H9 (cell line): ENCODE measurements at regions not wholly inside any gene's neighbourhood (a gene's known extent, or its start where the extent isn't known, plus 50 kb on each side); places are given as distances from the start of the nearest gene placed in this dataset.

Experiments
- DNase-seq: peaks from one replicate; pipeline ENCODE4 v3.0.0-alpha.2; 2017
- H2AFZ ChIP-seq: one replicate; pipeline ENCODE4 v1.6.1; 2013; ENCODE audit warnings: mild to moderate bottlenecking, low read length, control low read depth, moderate library complexity
- H2AK5ac ChIP-seq: 2 replicates; pipeline ENCODE4 v1.6.1; 2013; ENCODE audit warnings: low read length, control low read depth, mixed read lengths; ENCODE audit not compliant: insufficient read length
- H2BK120ac ChIP-seq: one replicate; pipeline ENCODE4 v1.6.1; 2013; ENCODE audit warnings: low read depth, mild to moderate bottlenecking, low read length, control low read depth, inconsistent platforms; ENCODE audit not compliant: poor library complexity, severe bottlenecking
- H2BK12ac ChIP-seq: 2 replicates; pipeline ENCODE4 v1.6.1; 2013; ENCODE audit warnings: low read length, control low read depth, mixed read lengths, low read depth; ENCODE audit not compliant: insufficient read length
- H2BK15ac ChIP-seq: 2 replicates; pipeline ENCODE4 v1.6.1; 2013; ENCODE audit warnings: low read depth, low read length, control low read depth
- H2BK20ac ChIP-seq: one replicate; pipeline ENCODE4 v1.6.1; 2013; ENCODE audit warnings: low read depth, mild to moderate bottlenecking, low read length, control low read depth, inconsistent platforms; ENCODE audit not compliant: poor library complexity, severe bottlenecking
- H2BK5ac ChIP-seq: 2 replicates; pipeline ENCODE4 v1.6.1; 2013; ENCODE audit warnings: low read length, control low read depth, mixed read lengths; ENCODE audit not compliant: insufficient read length
- H3K14ac ChIP-seq: 2 replicates; pipeline ENCODE4 v1.6.1; 2013; ENCODE audit warnings: low read length, control low read depth; ENCODE audit not compliant: insufficient read depth
- H3K18ac ChIP-seq: 2 replicates; pipeline ENCODE4 v1.6.1; 2013; ENCODE audit warnings: low read depth, mild to moderate bottlenecking, mixed read lengths, low read length, control low read depth; ENCODE audit not compliant: insufficient read length
- H3K23ac ChIP-seq: 2 replicates; pipeline ENCODE4 v1.6.1; 2013; ENCODE audit warnings: low read length, control low read depth, mixed read lengths, low read depth; ENCODE audit not compliant: insufficient read length
- H3K23me2 ChIP-seq: 2 replicates; pipeline ENCODE4 v1.6.1; 2013; ENCODE audit warnings: low read depth, mild to moderate bottlenecking, mixed read lengths, low read length, control low read depth; ENCODE audit not compliant: insufficient read length, poor library complexity, severe bottlenecking
- H3K27ac ChIP-seq: 2 replicates; pipeline ENCODE4 v1.5.1; 2013; ENCODE audit warnings: low read length, control low read depth, mixed read lengths, low read depth; ENCODE audit not compliant: insufficient read length
- H3K27me3 ChIP-seq: 2 replicates; pipeline ENCODE4 v1.6.1; 2013; ENCODE audit warnings: low read length, control low read depth, inconsistent platforms; ENCODE audit not compliant: insufficient read depth
- H3K4ac ChIP-seq: 2 replicates; pipeline ENCODE4 v1.6.1; 2013; ENCODE audit warnings: low read depth, mild to moderate bottlenecking, control low read depth, inconsistent platforms, low read length, moderate library complexity
- H3K4me1 ChIP-seq: 2 replicates; pipeline ENCODE4 v1.6.1; 2013; ENCODE audit warnings: low read length, control low read depth, inconsistent platforms; ENCODE audit not compliant: insufficient read depth
- H3K4me2 ChIP-seq: 2 replicates; pipeline ENCODE4 v1.6.1; 2013; ENCODE audit warnings: low read length, control low read depth, mixed read lengths; ENCODE audit not compliant: insufficient read length, insufficient read depth
- H3K56ac ChIP-seq: 2 replicates; pipeline ENCODE4 v1.6.1; 2013; ENCODE audit warnings: low read depth, mild to moderate bottlenecking, mixed read lengths, low read length, control low read depth; ENCODE audit not compliant: insufficient read length
- H3K79me1 ChIP-seq: 2 replicates; pipeline ENCODE4 v1.6.1; 2013; ENCODE audit warnings: low read depth, mild to moderate bottlenecking, moderate library complexity, low read length, control low read depth, inconsistent platforms; ENCODE audit not compliant: insufficient read depth, poor library complexity, severe bottlenecking
- H3K79me2 ChIP-seq: 2 replicates; pipeline ENCODE4 v1.6.1; 2013; ENCODE audit warnings: low read length, control low read depth, inconsistent platforms; ENCODE audit not compliant: insufficient read depth
- H3K9ac ChIP-seq: 2 replicates; pipeline ENCODE4 v1.6.1; 2013; ENCODE audit warnings: low read length, control low read depth, mixed read lengths; ENCODE audit not compliant: insufficient read length; ENCODE audit errors: extremely low read depth
- H3K9me3 ChIP-seq: one replicate; pipeline ENCODE4 v1.6.1; 2013; ENCODE audit warnings: low read depth, low read length, inconsistent platforms; ENCODE audit not compliant: control insufficient read depth
- H3T11ph ChIP-seq: one replicate; pipeline ENCODE4 v1.6.1; 2013; ENCODE audit warnings: mild to moderate bottlenecking, low read length, control low read depth, inconsistent platforms
- H4K20me1 ChIP-seq: one replicate; pipeline ENCODE4 v1.6.1; 2013; ENCODE audit not compliant: control insufficient read depth, insufficient read length, insufficient read depth
- H4K5ac ChIP-seq: 2 replicates; pipeline ENCODE4 v1.6.1; 2013; ENCODE audit warnings: low read depth, mild to moderate bottlenecking, mixed read lengths, low read length, control low read depth; ENCODE audit not compliant: insufficient read length
- H4K8ac ChIP-seq: replicated peaks from 2 replicates; pipeline ENCODE4 v1.6.1; 2013; ENCODE audit warnings: low read length, control low read depth, mixed read lengths, low read depth; ENCODE audit not compliant: insufficient read length
- H4K91ac ChIP-seq: 2 replicates; pipeline ENCODE4 v1.6.1; 2013; ENCODE audit warnings: low read depth, mild to moderate bottlenecking, moderate library complexity, mixed read lengths, low read length, control low read depth; ENCODE audit not compliant: insufficient read length
- H3K27ac Mint-ChIP-seq, 3 experiments: 2 replicates in 2 of 3; 3 replicates in 1 of 3; pipeline ENCODE4 v1.8.0; 2020 to 2021; ENCODE audit warnings: mixed read lengths in 3 of 3, mild to moderate bottlenecking in 1 of 3, moderate library complexity in 1 of 3
- H3K27me3 Mint-ChIP-seq: 2 replicates; pipeline ENCODE4 v1.8.0; 2021; ENCODE audit warnings: low read depth, mild to moderate bottlenecking, moderate library complexity, mixed read lengths
- H3K36me3 Mint-ChIP-seq, 3 experiments: 2 replicates in 2 of 3; 3 replicates in 1 of 3; pipeline ENCODE4 v1.8.0; 2020 to 2021; ENCODE audit warnings: low read depth in 3 of 3, mixed read lengths in 3 of 3; ENCODE audit not compliant: insufficient read depth in 1 of 3
- H3K4me1 Mint-ChIP-seq, 2 experiments: 2 replicates each; pipeline ENCODE4 v1.8.0; 2020; ENCODE audit warnings: mixed read lengths in 2 of 2
- H3K4me3 Mint-ChIP-seq, 2 experiments: 2 replicates in 1 of 2; 3 replicates in 1 of 2; pipeline ENCODE4 v1.8.0; 2020 to 2021; ENCODE audit warnings: mild to moderate bottlenecking in 2 of 2, mixed read lengths in 2 of 2, moderate library complexity in 1 of 2
- H3K9me3 Mint-ChIP-seq, 2 experiments: 2 replicates in 1 of 2; 3 replicates in 1 of 2; pipeline ENCODE4 v1.8.0; 2020; ENCODE audit warnings: mild to moderate bottlenecking in 2 of 2, mixed read lengths in 2 of 2, moderate library complexity in 1 of 2
- CTCF ChIP-seq: fragments of 200-600 bp; sonication (generic); conservative IDR thresholded peaks from 3 replicates; pipeline ENCODE4 v1.8.0; 2021; ENCODE audit warnings: antibody characterized with exemption, mild to moderate bottlenecking
- WGBS: extraction: QIAGEN DNeasy Blood & Tissue Kit; methylation state at CpG from one replicate; pipeline ENCODE4 v1.1.7; 2013; ENCODE audit warnings: missing lambda C conversion rate, low lambda C conversion rate, mixed read lengths; ENCODE audit not compliant: insufficient read length; ENCODE audit errors: extremely low coverage; 5-methylcytosine and 5-hydroxymethylcytosine counted together

- Histone ChIP-seq H3K27ac (no peak overlapping the region), H3K56ac (no peak overlapping the region), H2BK20ac (no peak overlapping the region), H4K91ac (no peak overlapping the region), H2BK12ac (no peak overlapping the region), H3K23me2 (no peaks in the 10 kb centered on the region), H3K4me2 (no peak overlapping the region), H3K18ac (no peak overlapping the region), H3T11ph (no peak overlapping the region), H3K79me1 (no peaks in the 10 kb centered on the region), H3K9me3 (peaks cover 5% of the 10 kb centered on the region), H3K4me1 (no peaks in the 10 kb centered on the region), H2AFZ (no peak overlapping the region), H3K9ac (no peak overlapping the region), H2BK5ac (no peak overlapping the region), H2BK120ac (no peak overlapping the region), H3K14ac (no peak overlapping the region), H4K8ac (no peak overlapping the region), H3K4ac (no peak overlapping the region), H2BK15ac (no peak overlapping the region), H3K23ac (no peak overlapping the region), H2AK5ac (no peak overlapping the region), H4K5ac (no peak overlapping the region), H3K27me3 (no peaks in the 10 kb centered on the region), H3K79me2 (no peaks in the 10 kb centered on the region), H4K20me1 (no peaks in the 10 kb centered on the region)
- Mint-ChIP-seq H3K27ac (no peak overlapping the region), H3K36me3 (peaks cover 3 to 7% (median 5%) of the 10 kb centered on the region in 3 experiments; a peak in 4 of 7 replicates), H3K27me3 (no peaks in the 10 kb centered on the region), H3K4me3 (no peak overlapping the region), H3K4me1 (no peaks in the 10 kb centered on the region), H3K9me3 (peaks cover 56 to 62% of the 10 kb centered on the region in 2 experiments)
- DNase-seq, result no peak
- no CpG with 5 or more reads among the region's 6 CpGs for WGBS
- TF ChIP-seq CTCF, result no peak
These were observed 364.0 kb upstream of the SPANXN4 start for GRCh38 chrX:142661696-142662095.
